Lung (tissue), 11 donors: ENCODE measurements at regions not wholly inside any gene's neighbourhood (a gene's known extent, or its start where the extent isn't known, plus 50 kb on each side); places are given as distances from the start of the nearest gene placed in this dataset.

Experiments used
- ATAC-seq: fragments of 200-7000 bp; cut with Tn5 transposase; one replicate; pipeline ENCODE4 v1.9.1; 2020; ENCODE audit warnings: moderate number of reproducible peaks; ENCODE audit not compliant: insufficient read depth, low FRiP score
- DNase-seq, 3 donors: peaks; one replicate each; pipeline ENCODE4 v3.0.0-alpha.2; 2013 to 2017
- H3K27ac ChIP-seq, 2 donors: one replicate each; pipeline ENCODE4 v1.5.1; 2013; ENCODE audit warnings: mild to moderate bottlenecking in 2 of 2, moderate library complexity in 2 of 2, control low read depth in 1 of 2, inconsistent platforms in 1 of 2, low read depth in 1 of 2, low read length in 1 of 2
- H3K27me3 ChIP-seq, 3 donors: one replicate each; pipeline ENCODE4 v1.5.1; 2013; ENCODE audit warnings: low read length in 2 of 3; ENCODE audit not compliant: control insufficient read depth in 3 of 3, insufficient read depth in 3 of 3
- H3K36me3 ChIP-seq, 4 donors: one replicate each; pipeline ENCODE4 v1.5.1; 2013; ENCODE audit warnings: low read length in 4 of 4, mild to moderate bottlenecking in 1 of 4, moderate library complexity in 1 of 4; ENCODE audit not compliant: control insufficient read depth in 4 of 4, insufficient read depth in 4 of 4
- H3K4me1 ChIP-seq, 5 donors: one replicate each; pipeline ENCODE4 v1.5.1; 2013; ENCODE audit warnings: low read length in 5 of 5, mild to moderate bottlenecking in 2 of 5, moderate library complexity in 1 of 5; ENCODE audit not compliant: control insufficient read depth in 5 of 5, insufficient read depth in 5 of 5
- H3K4me3 ChIP-seq: one replicate; pipeline ENCODE4 v1.5.1; 2013; ENCODE audit warnings: mild to moderate bottlenecking, control low read depth, moderate library complexity
- H3K9ac ChIP-seq, 2 donors: one replicate each; pipeline ENCODE4 v1.5.1; 2013; ENCODE audit warnings: low read length in 2 of 2, control low read depth in 1 of 2; ENCODE audit not compliant: insufficient read depth in 1 of 2
- H3K9me3 ChIP-seq, 4 donors: one replicate each; pipeline ENCODE4 v1.5.1; 2013; ENCODE audit warnings: low read length in 3 of 4, mild to moderate bottlenecking in 1 of 4, moderate library complexity in 1 of 4; ENCODE audit not compliant: control insufficient read depth in 4 of 4, insufficient read depth in 3 of 4
- CTCF ChIP-seq: IDR thresholded peaks from 2 replicates; pipeline ENCODE4 v1.5.1; 2012; ENCODE audit warnings: mild to moderate bottlenecking; ENCODE audit errors: control extremely low read depth, extremely low read depth
- WGBS, 2 donors: extraction: QIAGEN DNeasy Blood & Tissue Kit; methylation state at CpG; one replicate each; pipeline ENCODE4 v1.1.7; 2013; 5-methylcytosine and 5-hydroxymethylcytosine counted together
- donor health status: control.
- donor health status: control.
- donor health status: Bipolar disorder and iron deficiency.
- donor health status: healthy.
- donor health status: DM: yes; HTN: yes; CAD: no.

- DNase-seq (peak; percentile 39 to 91 (median 89)), ATAC-seq (peak; percentile 63)
- Histone ChIP-seq H3K9ac (no peak overlapping the region), H3K9me3 (peaks cover 0 to under 1% (median under 1%) of the 10 kb centered on the region in 4 donors), H3K36me3 (no peaks in the 10 kb centered on the region), H3K27me3 (no peaks in the 10 kb centered on the region), H3K27ac (no peak overlapping the region), H3K4me3 (no peak overlapping the region), H3K4me1 (peaks cover 0 to 5% (median 0%) of the 10 kb centered on the region in 5 donors)
- WGBS, 2 donors, result 45 to 47% methylated on average over 4 of the region's 4 CpGs
- TF ChIP-seq CTCF, result no peak
Observed at GRCh38 chr12:78636231-78636855, 228.2 kb upstream of the SYT1 start.

GRCh38 chr12:78641837-78642423, 222.6 kb upstream of the SYT1 start:
- no peak overlapping the region for H3K4me3 ChIP-seq
- 72 to 92% methylated on average over 1 of the region's 1 CpG for WGBS, 2 donors
- no peak overlapping the region for H3K9ac ChIP-seq
- H3K27ac ChIP-seq, result no peak overlapping the region
- no peaks in the 10 kb centered on the region for H3K36me3 ChIP-seq
- H3K9me3 ChIP-seq, result no peaks in the 10 kb centered on the region
- H3K27me3 ChIP-seq, result no peaks in the 10 kb centered on the region
- peak in 1 of 3 donors; percentile 3 for DNase-seq
- TF ChIP-seq CTCF, result no peak
- peaks cover 0 to 8% (median 0%) of the 10 kb centered on the region in 5 donors for H3K4me1 ChIP-seq
- no peak for ATAC-seq

GRCh38 chr12:78645956-78646355, 218.6 kb upstream of the SYT1 start:
- H3K27ac ChIP-seq, result no peak overlapping the region
- H3K9me3 ChIP-seq, result no peaks in the 10 kb centered on the region
- ATAC-seq (no peak), DNase-seq (peak in 2 of 3 donors; percentile 15 to 25)
- no peak overlapping the region for H3K9ac ChIP-seq
- 40 to 63% methylated on average over 2 of the region's 2 CpGs for WGBS, 2 donors
- TF ChIP-seq CTCF, result no peak
- no peak overlapping the region for H3K4me3 ChIP-seq
- H3K36me3 ChIP-seq, result no peaks in the 10 kb centered on the region
- no peaks in the 10 kb centered on the region for H3K27me3 ChIP-seq
- H3K4me1 ChIP-seq, result peaks cover 0 to 8% (median 0%) of the 10 kb centered on the region in 5 donors
